HEK293 (cell line): ENCODE measurements at regions not wholly inside any gene's neighbourhood (a gene's known extent, or its start where the extent isn't known, plus 50 kb on each side); places are given as distances from the start of the nearest gene placed in this dataset.

Experiments
- CTCF ChIA-PET: fragments of 350-600 bp; formaldehyde crosslinking; extraction: SDS; loops from one replicate; lab custom pipeline; 2021; ENCODE audit warnings: antibody characterized with exemption; lab: Yijun Ruan, JAX
- POLR2A ChIA-PET: fragments of 300-600 bp; formaldehyde crosslinking; extraction: SDS; loops from one replicate; lab custom pipeline; 2020; ENCODE audit warnings: antibody characterized with exemption, inconsistent platforms; lab: Yijun Ruan, JAX
- H3K27ac ChIP-seq: fragments of 200-500 bp; sonication (Bioruptor generic); 2 replicates; pipeline ENCODE4 v1.5.1; 2014; ENCODE audit warnings: low read depth, low read length, control low read depth, inconsistent platforms; ENCODE audit errors: extremely low read depth
- H3K36me3 ChIP-seq, 2 experiments: fragments of 200-500 bp in 1 of 2; sonication (Bioruptor generic) in 1 of 2; 1 replicate in 1 of 2; 2 replicates in 1 of 2; pipeline ENCODE4 v1.5.1; 2014 to 2017; ENCODE audit warnings: inconsistent platforms in 2 of 2, low read length in 2 of 2; ENCODE audit not compliant: control insufficient read depth in 2 of 2, insufficient read depth in 1 of 2
- H3K4me1 ChIP-seq: fragments of 200-500 bp; sonication (Bioruptor generic); 2 replicates; pipeline ENCODE4 v1.5.1; 2014; ENCODE audit warnings: mild to moderate bottlenecking, low read length, inconsistent platforms; ENCODE audit not compliant: control insufficient read depth, insufficient read depth
- H3K4me3 ChIP-seq: 2 replicates; pipeline ENCODE4 v1.5.1; 2011; ENCODE audit warnings: low read depth, mild to moderate bottlenecking, control low read depth, low read length, moderate library complexity
- H3K9me3 ChIP-seq: fragments of 200-500 bp; sonication (Bioruptor generic); 2 replicates; pipeline ENCODE4 v1.5.1; 2014; ENCODE audit warnings: low read depth, low read length, inconsistent platforms; ENCODE audit not compliant: control insufficient read depth, insufficient read depth
- KLF1 ChIP-seq: fragments of 450-650 bp; formaldehyde crosslinking; IDR thresholded peaks from 2 replicates; pipeline ENCODE4 v1.5.1; 2016; ENCODE audit warnings: missing biosample characterization, missing genetic modification characterization
- KLF8 ChIP-seq: fragments of 450-650 bp; formaldehyde crosslinking; IDR thresholded peaks from 2 replicates; pipeline ENCODE4 v1.5.1; 2016; ENCODE audit warnings: missing biosample characterization, missing genetic modification characterization
- PRDM10 ChIP-seq: fragments of 450-650 bp; formaldehyde crosslinking; IDR thresholded peaks from 2 replicates; pipeline ENCODE4 v1.5.1; 2016; ENCODE audit warnings: missing biosample characterization, missing genetic modification characterization
- REPIN1 ChIP-seq: fragments of 450-650 bp; formaldehyde crosslinking; IDR thresholded peaks from 2 replicates; pipeline ENCODE4 v1.5.1; 2017; ENCODE audit warnings: missing biosample characterization, missing genetic modification characterization, low read depth
- SALL2 ChIP-seq: fragments of 450-650 bp; formaldehyde crosslinking; IDR thresholded peaks from 2 replicates; pipeline ENCODE4 v1.5.0; 2017; ENCODE audit warnings: missing biosample characterization, mild to moderate bottlenecking, missing genetic modification characterization, borderline replicate concordance
- SP7 ChIP-seq: fragments of 450-650 bp; formaldehyde crosslinking; IDR thresholded peaks from 2 replicates; pipeline ENCODE4 v1.5.1; 2016; ENCODE audit warnings: missing biosample characterization, missing genetic modification characterization
- ZBTB7A ChIP-seq: fragments of 450-650 bp; formaldehyde crosslinking; IDR thresholded peaks from 2 replicates; pipeline ENCODE4 v1.5.1; 2016; ENCODE audit warnings: low read depth, missing biosample characterization, missing genetic modification characterization
- ZNF157 ChIP-seq: fragments of 450-650 bp; formaldehyde crosslinking; IDR thresholded peaks from 2 replicates; pipeline ENCODE4 v1.5.1; 2016; ENCODE audit warnings: missing biosample characterization, missing genetic modification characterization
- ZNF202 ChIP-seq: fragments of 450-650 bp; formaldehyde crosslinking; IDR thresholded peaks from 2 replicates; pipeline ENCODE4 v1.5.1; 2016; ENCODE audit warnings: missing biosample characterization, missing genetic modification characterization, borderline replicate concordance
- ZNF223 ChIP-seq: fragments of 450-650 bp; formaldehyde crosslinking; IDR thresholded peaks from 2 replicates; pipeline ENCODE4 v1.5.1; 2016; ENCODE audit warnings: missing biosample characterization, missing genetic modification characterization
- ZNF248 ChIP-seq: fragments of 450-650 bp; formaldehyde crosslinking; IDR thresholded peaks from 2 replicates; pipeline ENCODE4 v1.5.1; 2017; ENCODE audit warnings: missing biosample characterization, missing genetic modification characterization
- ZNF274 ChIP-seq, 2 experiments: fragments of 200-500 bp in 1 of 2; fragments of 450-650 bp in 1 of 2; sonication (Bioruptor generic) in 1 of 2; formaldehyde crosslinking in 1 of 2; IDR thresholded peaks; 2 replicates each; pipeline versions ENCODE4 v1.5.1 to v1.6.1; 2014 to 2016; ENCODE audit warnings: borderline replicate concordance in 1 of 2, inconsistent platforms in 1 of 2, low read length in 1 of 2, missing biosample characterization in 1 of 2, missing genetic modification characterization in 1 of 2
- ZNF302 ChIP-seq: fragments of 450-650 bp; formaldehyde crosslinking; IDR thresholded peaks from 2 replicates; pipeline ENCODE4 v1.5.1; 2016; ENCODE audit warnings: missing biosample characterization, missing genetic modification characterization, low read depth
- ZNF747 ChIP-seq: fragments of 450-650 bp; formaldehyde crosslinking; IDR thresholded peaks from 2 replicates; pipeline ENCODE4 v1.5.1; 2016; ENCODE audit warnings: missing biosample characterization, missing genetic modification characterization
- ZNF792 ChIP-seq: fragments of 450-650 bp; formaldehyde crosslinking; IDR thresholded peaks from 2 replicates; pipeline ENCODE4 v1.5.1; 2016; ENCODE audit warnings: missing biosample characterization, missing genetic modification characterization
- ZSCAN16 ChIP-seq: fragments of 450-650 bp; formaldehyde crosslinking; IDR thresholded peaks from 2 replicates; pipeline ENCODE4 v1.5.1; 2016; ENCODE audit warnings: missing biosample characterization, missing genetic modification characterization
- ZSCAN30 ChIP-seq: fragments of 450-650 bp; IDR thresholded peaks from 2 replicates; pipeline ENCODE4 v1.5.1; 2018; ENCODE audit warnings: missing biosample characterization, mild to moderate bottlenecking, missing genetic modification characterization, moderate library complexity

- no peak for TF ChIP-seq ZSCAN30 (tag by site-specific recombination)
- no peak for TF ChIP-seq REPIN1 (tag by site-specific recombination)
- TF ChIP-seq ZNF223 (tag by site-specific recombination), result no peak
- no peak for TF ChIP-seq ZNF747 (tag by site-specific recombination)
- TF ChIP-seq ZNF302 (tag by site-specific recombination), result no peak
- ChIA-PET POLR2A (no interaction called here), CTCF (interaction anchor here (0.6 to 1.1 kb wide), 3 partner anchors 8 to 1216 kb away, joined by 3 to 4 read pairs (median 3); no protein-coding TSS in a partner anchor)
- no peaks in the 10 kb centered on the region for H3K4me1 ChIP-seq
- no peaks in the 10 kb centered on the region for H3K9me3 ChIP-seq
- H3K4me3 ChIP-seq, result no peak overlapping the region
- H3K36me3 ChIP-seq, result no peaks in the 10 kb centered on the region
- H3K27ac ChIP-seq, result no peak overlapping the region
Measured at GRCh38 chr5:17443333-17444130, 54.5 kb upstream of the TAF11L2 start.

- H3K9me3 ChIP-seq, result no peaks in the 10 kb centered on the region
- H3K4me1 ChIP-seq, result no peaks in the 10 kb centered on the region
- no peak overlapping the region for H3K4me3 ChIP-seq
- POLR2A ChIA-PET, result no interaction called here
- H3K27ac ChIP-seq, result no peak overlapping the region
- TF ChIP-seq ZNF157 (tag by site-specific recombination) (no peak), ZBTB7A (tag by site-specific recombination) (no peak), KLF8 (no peak)
- H3K36me3 ChIP-seq, result no peaks in the 10 kb centered on the region
- CTCF ChIA-PET, result interaction anchor here (0.8 to 1.1 kb wide), 3 partner anchors 228 to 1215 kb away, joined by 3 to 4 read pairs (median 3); no protein-coding TSS in a partner anchor
Measured at GRCh38 chr5:17444496-17444895, 53.5 kb upstream of the TAF11L2 start.

- CTCF ChIA-PET, result interaction anchor here (0.8 kb wide), 1 partner anchor 788 kb away, joined by 3 read pairs; no protein-coding TSS in a partner anchor
Measured at GRCh38 chr5:17445185-17445584, 52.8 kb upstream of the TAF11L2 start.

More at GRCh38 chr5:17445185-17445584, 52.8 kb upstream of the TAF11L2 start:
- Histone ChIP-seq H3K27ac (no peak overlapping the region), H3K4me1 (no peaks in the 10 kb centered on the region), H3K4me3 (no peak overlapping the region), H3K9me3 (no peaks in the 10 kb centered on the region), H3K36me3 (no peaks in the 10 kb centered on the region)
- POLR2A ChIA-PET, result interaction anchor here (1.0 kb wide), 1 partner anchor 65 kb away, joined by 3 read pairs; no protein-coding TSS in a partner anchor
- TF ChIP-seq ZNF248 (tag by site-specific recombination) (no peak), ZNF274 (IDR thresholded peaks at IDR 0.05; ENCODE audit: low read length) (no peak), ZNF274 (tag by site-specific recombination; IDR thresholded peaks at IDR 0.05; ENCODE audit: borderline replicate concordance) (no peak), SALL2 (tag by site-specific recombination) (no peak), ZNF202 (tag by site-specific recombination) (no peak), SP7 (tag by site-specific recombination) (no peak), ZNF792 (no peak), ZSCAN16 (tag by site-specific recombination) (no peak), KLF8 (no peak), PRDM10 (tag by site-specific recombination) (no peak), KLF1 (no peak)
- TF ChIP-seq, all 188 proteins: peak for 0
